Activated CD8-positive, alpha-beta memory T cell treated with anti-CD3 and anti-CD28 coated beads for 1 hour (primary cell): ENCODE measurements at regions not wholly inside any gene's neighbourhood (a gene's known extent, or its start where the extent isn't known, plus 50 kb on each side); places are given as distances from the start of the nearest gene placed in this dataset.
"Not testable (repeated sequence)": the region's sequence is repeated elsewhere in the genome, so short reads cannot be mapped to it uniquely, and the experiment has no call there.

ENCODE experiments used
- DNase-seq, 2 donors: peaks; one replicate each; pipeline ENCODE4 v3.0.0-alpha.2; 2020; ENCODE audit warnings: low read depth in 1 of 2; ENCODE audit errors: extremely low read depth in 1 of 2

- DNase-seq = not testable (repeated sequence)
Measured at GRCh38 chr11:3583476-3583875, 58.3 kb downstream of the ART5 start.

DNA sequence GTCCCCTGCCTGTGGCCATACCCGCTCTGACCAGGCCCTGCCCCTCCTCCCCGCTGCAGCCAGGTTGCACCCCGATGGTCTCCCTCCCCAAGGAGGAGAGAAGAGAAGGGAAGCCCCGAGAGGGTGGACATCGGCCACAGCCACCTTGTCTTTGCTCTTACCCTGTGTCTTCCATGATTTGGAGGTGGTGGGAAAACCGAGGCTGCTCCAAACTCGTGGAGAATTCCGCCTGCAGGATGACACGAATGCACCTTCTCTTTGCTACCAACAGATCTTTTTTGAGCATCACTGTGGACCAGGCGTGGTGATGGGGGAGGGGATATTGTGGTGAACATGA is 60.4 kb downstream of the ART5 start:
- not testable (repeated sequence) for DNase-seq

GRCh38 chr11:3580487-3581388 is 61.1 kb downstream of the ART5 start:
- DNase-seq = peak; percentile 13 to 53

GRCh38 chr11:3579600-3580459 is 62.0 kb downstream of the ART5 start:
- not testable (repeated sequence) for DNase-seq

DNA sequence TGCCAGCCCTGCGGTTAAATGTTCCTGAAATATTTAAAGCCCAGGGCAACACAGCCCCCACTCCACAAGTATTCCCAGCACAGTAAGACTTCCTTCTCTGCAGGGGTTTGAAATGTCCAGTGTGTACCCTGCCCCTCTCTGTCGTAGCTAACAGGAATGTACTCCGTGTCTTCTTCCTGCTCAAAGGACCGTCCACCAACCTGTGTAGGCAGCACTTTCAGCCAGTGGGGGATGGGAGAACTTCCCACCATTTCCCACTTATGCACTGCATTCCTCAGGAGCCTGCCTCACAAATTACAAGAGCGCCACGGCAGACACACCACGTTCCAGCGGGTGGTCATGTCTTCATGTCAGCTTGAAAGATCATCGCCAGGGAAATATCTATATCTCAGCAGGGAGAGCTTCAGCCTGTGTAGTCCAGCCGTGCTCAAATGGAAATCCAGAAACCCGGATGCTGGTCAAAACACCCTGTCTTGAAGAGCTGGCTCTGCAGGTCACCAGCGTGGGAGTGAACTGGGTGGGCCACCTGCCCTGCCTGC is 65.7 kb downstream of the ART5 start:
- DNase-seq = not testable (repeated sequence)

DNA sequence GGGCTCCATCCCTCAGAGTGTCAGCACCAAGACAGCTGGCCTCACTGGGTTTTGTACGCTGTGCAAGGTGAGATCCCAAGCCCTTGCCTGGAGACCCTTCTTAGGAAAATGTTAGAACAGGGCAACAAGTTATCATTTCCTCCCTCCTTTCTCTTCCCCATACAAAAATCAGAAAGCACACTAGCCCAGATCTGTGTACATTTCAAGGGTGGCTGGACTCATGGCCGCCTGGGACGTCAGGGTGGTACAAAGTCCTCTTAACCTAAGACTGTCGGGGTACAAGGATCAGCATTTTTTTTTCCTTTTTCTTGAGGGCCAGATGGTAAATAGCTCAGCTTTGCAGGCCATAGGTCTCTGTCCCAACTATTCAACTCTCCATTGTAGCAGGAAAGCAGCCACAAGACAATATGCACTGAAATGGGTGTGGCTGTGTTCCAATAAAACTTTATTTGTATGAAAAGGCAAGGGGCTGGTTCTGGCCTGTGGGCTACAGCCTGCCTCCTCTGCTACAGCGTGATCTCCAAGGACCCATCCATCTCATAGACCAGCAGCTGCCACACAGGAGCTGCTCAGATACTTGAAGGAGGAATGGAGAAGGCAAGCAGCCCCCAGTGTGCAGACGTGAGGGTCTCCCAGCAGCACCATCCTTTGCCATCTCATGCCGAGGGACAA is 68.7 kb downstream of the ART5 start:
- DNase-seq = not testable (repeated sequence)

- not testable (repeated sequence) for DNase-seq
Measured at GRCh38 chr11:3571752-3572151, 70.0 kb downstream of the ART5 start.

GRCh38 chr11:3565838-3566237 is 76.0 kb downstream of the ART5 start:
- DNase-seq = not testable (repeated sequence)

- DNase-seq = not testable (repeated sequence)
Measured at GRCh38 chr11:3564383-3564782, 77.4 kb downstream of the ART5 start.

GRCh38 chr11:3554621-3555020 is 87.2 kb downstream of the ART5 start:
- not testable (repeated sequence) for DNase-seq

DNA sequence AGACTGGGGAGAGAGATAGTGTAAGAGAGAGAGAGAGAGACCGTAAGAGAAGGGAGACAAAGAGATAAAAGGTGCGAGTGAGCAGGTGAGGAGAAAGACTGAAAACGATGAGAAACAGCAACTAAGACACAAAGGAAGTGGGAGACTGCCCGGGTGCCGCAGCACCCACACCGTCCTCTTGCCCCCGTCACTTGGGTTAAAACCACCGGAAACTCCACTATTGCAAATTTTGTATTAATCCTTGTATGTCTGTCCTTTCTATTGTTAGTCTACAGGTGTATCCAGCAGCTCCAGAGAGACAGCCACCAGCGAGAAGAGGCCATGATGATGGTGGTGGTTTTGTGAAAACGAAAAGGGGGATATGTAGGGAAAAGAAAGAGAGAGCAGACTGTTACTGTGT is 96.8 kb downstream of the ART5 start:
- not testable (repeated sequence) for DNase-seq

- not testable (repeated sequence) for DNase-seq
Measured at GRCh38 chr11:3538220-3538619, 103.6 kb downstream of the ART5 start.

- not testable (repeated sequence) for DNase-seq
Measured at GRCh38 chr11:3537254-3537653, 104.5 kb downstream of the ART5 start.

DNA sequence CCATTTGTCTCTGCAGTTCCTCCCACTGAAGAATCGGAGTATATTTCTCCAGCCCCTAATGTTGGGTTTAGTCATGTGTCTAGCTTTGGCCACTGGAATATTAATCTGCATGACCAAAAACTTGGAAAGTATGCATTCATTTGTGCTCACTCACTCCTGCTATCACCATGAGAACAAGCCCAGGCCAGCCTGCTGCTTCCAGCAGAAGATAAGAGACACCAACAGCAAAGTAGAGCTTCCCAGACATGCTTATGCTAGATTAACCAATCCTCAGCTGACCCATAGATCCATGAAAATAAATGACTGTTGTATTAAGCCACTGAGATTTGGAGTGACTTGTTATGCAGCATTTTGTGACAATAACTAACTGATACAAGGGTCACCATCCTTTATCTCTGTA is 108.8 kb downstream of the ART5 start:
- not testable (repeated sequence) for DNase-seq

DNA sequence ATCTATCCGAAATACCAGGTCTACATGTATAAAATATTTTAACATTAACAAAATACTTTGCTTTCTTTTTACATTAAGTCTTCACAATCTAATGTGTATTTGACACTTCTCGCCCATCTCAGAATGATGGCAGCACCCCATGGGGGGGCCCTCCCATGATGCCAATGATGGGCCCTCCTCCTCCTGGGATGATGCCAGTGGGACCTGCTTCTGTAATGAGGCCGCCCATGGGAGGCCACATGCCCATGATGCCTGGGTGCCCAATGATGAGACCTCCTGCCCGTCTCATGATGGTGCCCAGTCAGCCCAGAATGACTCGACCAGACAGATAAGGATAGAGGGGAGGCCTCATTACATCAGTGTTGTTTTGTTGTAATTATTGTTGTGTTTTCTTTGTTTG is 110.5 kb downstream of the ART5 start:
- DNase-seq = not testable (repeated sequence)

GRCh38 chr11:3523567-3523966 is 118.2 kb downstream of the ART5 start:
- DNase-seq = not testable (repeated sequence)

GRCh38 chr11:3520905-3521304 is 120.9 kb downstream of the ART5 start:
- DNase-seq = not testable (repeated sequence)

- DNase-seq = not testable (repeated sequence)
Measured at GRCh38 chr11:3519841-3520240, 122.0 kb downstream of the ART5 start.

GRCh38 chr11:3516934-3517567 is 124.7 kb downstream of the ART5 start:
- DNase-seq = not testable (repeated sequence)

DNA sequence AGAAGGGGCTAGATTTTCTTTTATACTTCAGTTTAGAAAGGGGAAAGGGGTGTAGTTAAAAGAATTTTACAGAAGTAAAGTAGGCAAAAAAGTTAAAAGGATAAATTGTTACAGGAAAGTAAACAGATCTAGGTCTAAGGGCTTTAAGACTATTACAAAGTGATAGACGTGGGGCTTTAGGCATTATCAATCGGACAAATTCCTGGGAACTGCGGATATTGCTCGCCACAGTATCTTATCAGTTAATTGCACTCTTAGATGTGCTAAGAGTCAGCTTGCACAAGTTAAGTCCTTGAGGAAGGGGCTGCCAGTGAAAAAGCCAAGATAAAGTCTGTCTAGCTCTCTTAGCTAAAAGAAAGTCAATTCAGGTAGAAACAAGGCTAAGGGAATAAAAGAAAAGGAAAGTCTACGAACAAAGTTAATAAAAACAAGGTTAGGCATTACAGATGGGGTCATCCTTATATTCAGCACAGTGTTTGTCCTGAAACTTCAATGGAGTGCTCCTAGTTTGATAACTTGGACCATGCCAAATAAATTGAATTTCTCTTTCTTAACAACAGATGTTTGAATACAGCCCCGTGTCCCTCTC is 125.4 kb downstream of the ART5 start:
- DNase-seq = not testable (repeated sequence)
